Epithelial cell of prostate (primary cell): ENCODE measurements at regions not wholly inside any gene's neighbourhood (a gene's known extent, or its start where the extent isn't known, plus 50 kb on each side); places are given as distances from the start of the nearest gene placed in this dataset.
"Not testable (repeated sequence)": the region's sequence is repeated elsewhere in the genome, so short reads cannot be mapped to it uniquely, and the experiment has no call there.

ENCODE experiments used
- DNase-seq: peaks from one replicate; pipeline ENCODE4 v3.0.0-alpha.2; 2011; ENCODE audit warnings: low read depth, low spot score
- H3K27ac ChIP-seq: fragments of 450-650 bp; 2 replicates; pipeline ENCODE4 v1.5.1; 2017; ENCODE audit warnings: mild to moderate bottlenecking

DNA sequence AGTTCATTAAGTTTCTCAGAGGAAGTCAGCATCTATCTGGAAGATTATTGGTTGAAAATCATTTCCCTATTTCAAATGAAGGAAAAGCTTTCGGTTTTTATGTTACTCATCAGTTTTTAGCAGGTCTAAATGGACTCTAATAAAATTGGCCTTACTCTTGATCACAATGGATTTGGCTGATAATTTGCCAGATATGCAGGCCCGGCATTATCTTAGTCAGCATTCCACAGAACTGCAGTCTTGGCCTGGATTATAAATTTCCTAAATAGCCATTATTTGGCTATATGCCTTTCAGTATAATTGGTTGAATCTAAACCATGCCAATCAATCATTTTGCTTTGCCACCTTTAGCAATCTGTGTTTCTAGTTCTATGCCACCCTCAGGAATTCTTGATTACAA is 91.7 kb upstream of the KCNQ5 start:
- no peak for DNase-seq
- H3K27ac ChIP-seq: no peak overlapping the region

DNA sequence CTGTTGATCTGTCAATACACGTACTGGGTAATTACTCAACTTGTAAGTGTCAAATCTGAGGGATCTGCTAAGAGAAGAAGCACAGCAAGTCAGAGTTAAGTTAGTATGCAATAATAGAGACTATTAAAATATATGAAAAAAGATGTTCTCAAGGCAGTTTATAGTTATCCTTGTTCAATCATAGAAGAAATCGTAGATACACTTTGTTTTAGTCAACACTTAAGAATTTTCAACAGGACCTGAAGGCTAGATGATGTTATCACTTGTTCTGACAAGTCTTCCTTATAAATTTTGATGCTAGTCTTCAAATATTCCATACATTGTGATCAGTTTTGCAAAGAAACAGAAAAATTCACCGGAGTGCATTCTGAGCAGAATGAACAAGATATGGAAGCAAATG is 91.1 kb upstream of the KCNQ5 start:
- H3K27ac ChIP-seq: no peak overlapping the region
- no peak for DNase-seq

DNA sequence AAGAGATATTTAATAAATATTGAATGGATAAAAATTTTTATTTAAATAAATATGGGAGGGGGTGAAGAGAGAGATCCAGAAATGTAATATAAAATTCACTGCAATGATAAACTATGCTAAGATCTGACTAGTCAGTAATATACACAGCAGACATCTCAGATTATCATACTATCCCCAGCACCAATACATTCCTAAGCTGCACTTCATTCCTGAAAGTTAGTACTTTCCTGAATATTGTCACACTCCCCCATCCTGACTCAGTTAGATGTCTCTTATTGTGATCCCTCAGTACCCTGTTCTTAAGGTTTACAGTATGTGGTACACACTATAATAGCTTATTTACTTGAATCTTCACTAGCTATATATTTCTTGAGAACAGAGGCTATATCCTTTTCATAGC is 88.3 kb upstream of the KCNQ5 start:
- H3K27ac ChIP-seq: no peak overlapping the region
- no peak for DNase-seq

DNA sequence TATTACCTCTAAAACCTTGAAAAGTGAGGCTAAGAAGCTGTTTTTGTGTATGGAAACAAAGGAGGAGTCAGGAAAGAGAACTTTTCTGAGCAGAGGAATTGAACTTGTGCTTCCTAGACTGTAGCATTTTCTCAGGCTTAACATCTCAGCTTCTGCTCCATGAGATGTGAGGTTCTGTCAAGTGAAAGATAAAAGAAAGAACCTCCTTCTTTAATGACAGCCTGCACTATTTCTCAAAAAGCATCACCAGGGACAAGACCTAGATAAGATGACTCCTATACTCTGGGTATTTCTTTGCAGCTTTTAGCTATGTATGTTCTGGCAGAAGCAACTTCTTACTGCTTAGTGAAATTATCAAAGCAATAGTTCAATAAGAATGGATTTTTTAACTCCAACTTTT is 87.6 kb upstream of the KCNQ5 start:
- no peak overlapping the region for H3K27ac ChIP-seq
- no peak for DNase-seq

DNA sequence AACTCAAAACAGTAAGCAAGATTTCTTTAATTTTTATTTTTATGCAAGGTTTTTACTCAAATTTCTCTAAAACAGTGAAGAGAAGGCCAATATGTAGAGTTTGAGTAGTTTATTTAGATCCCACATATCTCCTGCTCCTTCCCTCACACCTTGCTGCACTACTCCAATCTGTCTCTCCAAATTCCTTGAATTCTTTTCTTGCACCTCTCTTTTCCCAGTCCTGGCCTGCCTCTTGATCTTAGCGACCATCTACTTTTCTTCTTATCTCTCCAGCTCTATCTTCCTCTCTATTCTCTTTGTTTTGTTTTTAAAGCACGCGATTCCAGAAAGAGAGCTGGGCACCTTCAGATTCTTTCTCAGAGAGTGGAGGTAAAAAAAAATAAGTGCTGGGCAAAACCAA is 86.7 kb upstream of the KCNQ5 start:
- no peak for DNase-seq
- H3K27ac ChIP-seq: no peak overlapping the region

DNA sequence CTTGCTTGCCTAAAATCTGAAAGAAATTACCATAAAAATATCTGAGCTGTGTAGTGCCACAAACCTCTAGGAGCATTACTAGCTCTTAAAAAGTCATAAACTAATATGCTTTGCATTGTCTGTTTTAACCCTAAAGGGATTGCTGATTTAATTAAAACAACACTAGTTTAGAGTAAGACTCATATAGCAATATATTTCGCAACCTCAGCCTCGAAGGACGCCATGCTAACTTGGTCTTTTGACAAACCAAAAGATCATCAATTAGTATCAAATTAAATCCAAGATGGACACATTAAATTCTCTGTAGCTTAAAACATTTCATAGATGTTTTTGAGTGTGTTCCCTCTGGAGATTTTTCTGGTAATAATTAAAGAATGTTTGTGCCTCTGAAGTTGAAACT is 74.8 kb upstream of the KCNQ5 start:
- no peak for DNase-seq
- H3K27ac ChIP-seq: no peak overlapping the region

DNA sequence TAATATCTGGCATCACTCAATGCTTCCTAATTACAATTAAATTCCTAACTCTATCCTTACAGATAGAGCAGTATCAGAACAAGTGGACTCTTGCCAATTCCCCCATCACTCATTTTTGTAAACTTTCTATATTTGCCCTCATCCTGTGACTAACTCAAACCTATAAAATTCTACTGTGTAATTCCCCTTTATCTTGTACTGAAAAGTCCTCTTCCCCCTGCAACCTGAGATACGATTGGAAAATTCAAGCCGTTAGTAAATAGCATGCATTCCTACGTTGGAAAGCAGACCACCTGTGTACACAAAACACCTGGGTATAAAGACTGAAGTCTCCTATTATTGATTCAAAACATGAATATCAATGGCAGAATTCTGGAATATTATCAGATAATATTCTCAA is 70.4 kb upstream of the KCNQ5 start:
- H3K27ac ChIP-seq: peak overlapping the region; percentile 95
- DNase-seq: no peak

DNA sequence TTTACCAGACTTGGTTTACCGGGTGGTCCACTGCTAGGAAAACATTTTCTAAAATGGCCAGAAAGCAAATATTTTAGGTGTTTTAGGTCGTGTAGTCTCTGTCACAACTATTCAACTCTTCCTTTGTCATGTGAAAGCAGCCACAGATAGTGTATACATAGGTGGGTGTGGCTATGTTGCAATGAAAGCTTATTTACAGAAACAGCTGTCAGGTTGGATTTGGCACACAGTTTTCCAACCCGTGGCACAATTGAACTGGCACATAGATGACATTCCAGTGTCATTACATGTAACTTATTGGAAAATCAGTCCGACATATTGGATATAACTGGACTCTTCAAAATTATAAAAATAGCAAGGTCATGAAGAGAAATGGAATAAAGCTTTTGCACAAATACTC is 68.9 kb upstream of the KCNQ5 start:
- peak overlapping the region; percentile 95 for H3K27ac ChIP-seq

DNA sequence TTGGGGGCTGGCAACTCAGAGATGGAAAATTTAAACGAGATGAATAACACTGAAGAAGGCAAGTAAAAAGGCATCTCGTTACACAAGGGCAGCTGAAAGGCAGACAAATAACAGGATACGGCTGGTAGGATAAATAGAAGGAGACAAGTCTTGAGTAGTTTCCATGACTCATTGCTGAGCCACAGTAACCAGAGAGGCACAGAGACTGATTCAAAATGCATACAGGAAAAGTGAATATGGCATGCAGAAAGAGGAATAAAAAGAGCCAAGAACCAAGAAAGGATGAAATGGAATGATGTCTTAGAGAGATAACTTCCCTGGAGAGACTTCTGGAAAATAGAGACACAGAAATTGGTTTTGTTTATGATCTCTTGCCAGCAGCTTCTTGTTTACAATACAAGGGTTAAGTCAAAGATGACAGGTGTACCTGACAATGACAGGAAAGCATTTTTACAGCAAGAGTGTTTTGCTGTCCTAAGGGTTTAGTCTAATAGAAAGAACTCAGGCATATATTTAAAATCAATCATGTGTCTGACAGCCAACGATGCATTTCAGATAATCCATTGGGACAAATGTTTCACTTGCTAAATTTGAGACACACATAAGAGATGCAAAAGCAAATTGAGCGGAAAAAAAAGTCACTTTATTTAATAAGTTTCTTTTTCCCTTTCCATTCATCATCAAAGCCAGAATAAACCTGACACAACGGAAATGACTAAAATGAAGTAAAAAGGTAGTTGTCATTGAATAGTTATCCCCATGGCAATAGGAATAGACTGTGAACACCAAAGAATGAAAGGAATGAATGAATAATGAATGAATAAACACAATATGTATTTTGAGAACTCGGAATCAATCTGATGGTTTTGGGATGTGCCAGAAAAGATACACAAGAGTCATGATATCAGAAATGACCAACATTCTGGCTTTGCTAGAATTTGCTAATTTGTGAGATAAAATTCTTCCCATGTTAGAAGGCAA is 68.0 kb upstream of the KCNQ5 start:
- H3K27ac ChIP-seq: peak overlapping the region; percentile 95
- peak; percentile 90 for DNase-seq

More for the DNA sequence above, 68.9 kb upstream of the KCNQ5 start:
- peak; percentile 39 for DNase-seq

DNA sequence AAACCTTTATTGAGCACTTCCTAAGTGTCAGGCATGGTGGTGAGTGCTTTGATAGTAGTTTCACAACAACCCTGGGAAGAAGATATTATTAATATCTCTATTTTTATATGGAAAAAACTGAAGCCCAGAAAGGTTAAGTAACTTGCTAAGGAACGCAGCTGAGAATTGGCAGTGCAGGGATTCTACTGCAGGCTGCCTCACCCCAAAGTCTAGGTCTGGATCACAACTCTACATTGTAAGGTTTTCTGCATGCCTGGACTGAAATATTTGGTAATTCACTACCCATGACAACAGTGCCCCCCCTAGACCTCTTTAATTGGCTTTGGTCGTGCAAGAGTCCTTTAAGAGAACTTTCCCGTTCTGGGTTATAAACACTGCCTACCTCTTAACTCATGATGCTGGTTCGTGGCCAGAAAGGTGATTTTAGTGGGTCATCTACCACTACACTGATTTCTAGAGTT is 67.1 kb upstream of the KCNQ5 start:
- DNase-seq: no peak
- H3K27ac ChIP-seq: peak overlapping the region; percentile 95

DNA sequence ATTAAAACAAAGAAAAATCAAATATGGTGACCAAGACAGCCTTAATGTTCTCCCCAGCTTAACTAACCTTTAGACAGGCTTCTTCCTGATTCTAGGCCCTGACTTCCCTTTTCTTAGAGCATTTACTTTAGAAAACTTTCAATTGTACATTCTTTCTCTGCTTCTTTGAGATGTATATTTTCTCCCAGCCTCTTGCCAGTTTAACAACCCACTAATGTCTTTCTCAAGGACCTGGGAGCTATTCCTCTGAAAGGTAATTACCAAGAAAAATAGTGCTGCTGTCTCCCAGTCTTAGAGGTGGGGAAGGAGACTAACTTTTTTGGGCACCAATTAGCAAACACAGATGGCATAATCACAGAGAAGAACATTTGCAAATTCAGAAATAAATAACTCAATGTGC is 62.8 kb upstream of the KCNQ5 start:
- H3K27ac ChIP-seq: no peak overlapping the region
- DNase-seq: no peak

DNA sequence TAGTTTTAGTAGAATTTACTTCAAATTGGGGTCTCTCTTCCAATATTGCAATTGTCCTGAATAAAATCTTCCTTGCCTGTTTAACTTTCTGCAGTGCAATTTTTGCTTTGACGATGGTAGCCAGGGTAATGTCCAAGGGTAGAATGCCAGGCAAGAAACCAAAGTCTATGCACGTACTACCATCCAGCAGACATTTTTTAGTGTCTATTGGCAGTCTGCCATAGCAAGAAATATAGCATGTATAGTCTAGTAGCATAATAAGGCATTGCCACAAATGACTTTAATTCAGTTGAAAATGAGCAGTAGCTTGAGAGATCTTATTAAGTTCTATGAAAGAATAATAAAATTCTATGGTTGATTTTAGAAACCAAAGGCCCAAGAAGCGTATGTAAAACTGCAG is 62.3 kb upstream of the KCNQ5 start:
- no peak for DNase-seq
- no peak overlapping the region for H3K27ac ChIP-seq

DNA sequence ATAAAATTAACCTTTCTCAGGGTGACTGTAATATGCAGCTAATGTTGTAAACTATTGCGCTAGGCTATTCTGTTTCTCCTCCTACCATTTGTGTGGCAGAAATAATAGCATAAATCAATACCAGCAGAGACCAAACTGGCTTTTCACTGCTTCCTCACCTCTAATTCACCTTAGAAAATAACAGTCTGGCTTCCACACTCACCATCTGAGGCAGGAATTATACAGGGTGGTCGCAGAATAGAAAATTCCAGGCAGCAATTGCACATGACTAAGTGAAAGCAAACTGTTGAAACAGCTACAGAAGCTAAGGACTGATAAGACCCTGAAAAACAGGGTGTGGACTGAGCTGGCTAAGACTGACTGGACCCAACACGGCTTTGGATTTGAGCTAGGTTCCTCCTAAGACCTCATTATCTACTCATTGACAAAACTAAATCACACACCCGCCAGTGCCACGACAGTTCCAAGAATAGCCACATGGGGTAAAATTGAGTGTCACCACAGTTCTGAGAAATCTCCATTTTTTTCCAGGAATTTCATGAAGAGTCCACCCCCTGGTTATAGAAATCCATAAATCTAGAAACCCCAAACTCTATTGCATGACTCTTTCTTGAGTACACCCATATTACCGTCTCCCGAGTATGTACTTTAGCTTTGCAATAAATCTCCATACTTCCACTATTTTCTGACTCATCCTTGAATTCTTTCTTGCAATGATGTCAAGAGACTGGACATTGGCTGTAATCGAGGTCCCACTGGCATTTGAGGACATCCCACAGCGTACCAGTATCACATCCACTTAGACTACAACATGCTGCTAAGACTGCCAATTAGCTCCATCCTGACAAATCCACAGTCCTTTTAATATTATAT is 60.9 kb upstream of the KCNQ5 start:
- DNase-seq: no peak
- no peak overlapping the region for H3K27ac ChIP-seq

DNA sequence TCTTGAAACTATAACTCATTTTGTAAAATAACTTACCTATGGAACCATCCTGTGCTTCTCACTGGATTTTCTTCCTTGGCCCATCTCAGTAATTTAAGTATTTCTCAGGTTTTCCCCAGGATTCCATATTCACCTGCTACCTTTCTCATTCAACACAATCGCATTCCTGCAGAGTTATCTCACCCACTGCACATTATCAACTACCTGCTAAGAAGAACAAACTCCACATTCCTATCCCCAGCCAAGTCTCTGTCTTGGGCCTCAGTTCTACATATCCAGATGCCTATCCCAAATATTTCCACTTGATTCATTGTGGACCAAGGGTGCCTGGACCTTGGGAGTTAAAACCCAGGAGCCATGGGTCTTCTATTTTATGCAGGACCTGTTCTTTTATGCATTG is 60.2 kb upstream of the KCNQ5 start:
- no peak for DNase-seq
- H3K27ac ChIP-seq: no peak overlapping the region

DNA sequence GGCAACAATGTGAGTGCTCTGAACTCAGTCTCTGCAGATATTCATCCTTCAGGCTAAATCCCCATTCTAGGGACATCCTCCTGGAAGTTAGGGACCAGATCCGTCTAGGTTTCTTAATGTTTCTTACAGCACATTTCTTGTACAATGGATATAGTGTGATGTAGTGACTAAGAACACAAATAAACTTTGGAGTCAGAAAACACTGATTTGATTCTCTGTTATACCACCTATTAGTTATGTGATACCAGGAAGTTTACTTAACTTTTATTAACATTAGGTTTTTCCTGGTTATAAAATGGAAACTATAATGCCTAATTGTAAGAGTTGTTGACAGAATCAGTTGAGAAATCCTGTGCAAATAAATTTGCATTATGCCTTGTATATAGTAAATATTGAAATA is 57.6 kb upstream of the KCNQ5 start:
- H3K27ac ChIP-seq: no peak overlapping the region
- no peak for DNase-seq

DNA sequence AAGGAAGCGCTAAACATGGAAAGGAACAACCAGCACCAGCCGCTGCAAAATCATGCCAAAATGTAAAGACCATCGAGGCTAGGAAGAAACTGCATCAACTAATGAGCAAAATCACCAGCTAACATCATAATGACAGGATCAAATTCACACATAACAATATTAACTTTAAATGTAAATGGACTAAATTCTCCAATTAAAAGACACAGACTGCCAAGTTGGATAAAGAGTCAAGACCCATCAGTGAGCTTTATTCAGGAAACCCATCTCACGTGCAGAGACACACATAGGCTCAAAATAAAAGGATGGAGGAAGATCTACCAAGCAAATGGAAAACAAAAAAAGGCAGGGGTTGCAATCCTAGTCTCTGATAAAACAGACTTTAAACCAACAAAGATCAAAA is 49.9 kb upstream of the KCNQ5 start:
- DNase-seq, H3K27ac ChIP-seq: not testable (repeated sequence)
